Neuronal stem cell (in vitro differentiated cells): ENCODE measurements at regions not wholly inside any gene's neighbourhood (a gene's known extent, or its start where the extent isn't known, plus 50 kb on each side); places are given as distances from the start of the nearest gene placed in this dataset.

Experiments
- DNase-seq: peaks from one replicate; pipeline ENCODE4 v3.0.0-alpha.2; 2013; ENCODE audit warnings: low spot score
- H2AFZ ChIP-seq: one replicate; pipeline ENCODE4 v1.6.1; 2013; ENCODE audit warnings: mild to moderate bottlenecking, low read length, inconsistent platforms
- H2AK5ac ChIP-seq: 2 replicates; pipeline ENCODE4 v1.6.1; 2013; ENCODE audit warnings: low read depth, mild to moderate bottlenecking, inconsistent platforms, low read length, moderate library complexity, mixed read lengths
- H2BK120ac ChIP-seq: 2 replicates; pipeline ENCODE4 v1.6.1; 2013; ENCODE audit warnings: low read depth, mild to moderate bottlenecking, inconsistent platforms, low read length, moderate library complexity, mixed read lengths
- H2BK12ac ChIP-seq: one replicate; pipeline ENCODE4 v1.6.1; 2013; ENCODE audit warnings: low read length, inconsistent platforms
- H2BK15ac ChIP-seq: 2 replicates; pipeline ENCODE4 v1.6.1; 2013; ENCODE audit warnings: mild to moderate bottlenecking, low read length, inconsistent platforms, mixed read lengths
- H2BK5ac ChIP-seq: one replicate; pipeline ENCODE4 v1.6.1; 2013; ENCODE audit warnings: inconsistent platforms, mild to moderate bottlenecking, low read length, moderate library complexity
- H3K14ac ChIP-seq: one replicate; pipeline ENCODE4 v1.6.1; 2013; ENCODE audit warnings: low read length, inconsistent platforms
- H3K18ac ChIP-seq: 2 replicates; pipeline ENCODE4 v1.6.1; 2013; ENCODE audit warnings: low read length, inconsistent platforms
- H3K23ac ChIP-seq: 2 replicates; pipeline ENCODE4 v1.6.1; 2013; ENCODE audit warnings: low read depth, mild to moderate bottlenecking, mixed read lengths, low read length, inconsistent platforms; ENCODE audit not compliant: poor library complexity
- H3K27ac ChIP-seq: replicated peaks from 3 replicates; pipeline ENCODE4 v1.5.1; 2013; ENCODE audit warnings: low read length, inconsistent platforms
- H3K27me3 ChIP-seq, 3 experiments: 2 replicates each; pipeline ENCODE4 v1.6.1; 2013; ENCODE audit warnings: low read length in 3 of 3, mild to moderate bottlenecking in 2 of 3, inconsistent platforms in 1 of 3, low read depth in 1 of 3, mixed read lengths in 1 of 3, moderate library complexity in 1 of 3; ENCODE audit not compliant: control insufficient read depth in 3 of 3, insufficient read depth in 3 of 3
- H3K36me3 ChIP-seq, 2 donors: replicated peaks in 1 of 2; 2 replicates each; pipeline ENCODE4 v1.6.1; 2013; ENCODE audit warnings: low read length in 2 of 2; ENCODE audit not compliant: control insufficient read depth in 2 of 2, insufficient read depth in 2 of 2
- H3K4ac ChIP-seq: 2 replicates; pipeline ENCODE4 v1.6.1; 2013; ENCODE audit warnings: inconsistent platforms, mild to moderate bottlenecking, low read length, moderate library complexity
- H3K4me1 ChIP-seq, 2 donors: 1 replicate in 1 of 2; 2 replicates in 1 of 2; pipeline ENCODE4 v1.6.1; 2013; ENCODE audit warnings: low read length in 2 of 2, low read depth in 1 of 2; ENCODE audit not compliant: control insufficient read depth in 2 of 2, insufficient read depth in 1 of 2
- H3K4me2 ChIP-seq: one replicate; pipeline ENCODE4 v1.6.1; 2013; ENCODE audit warnings: mild to moderate bottlenecking, low read length, inconsistent platforms; ENCODE audit not compliant: insufficient read depth, poor library complexity, severe bottlenecking
- H3K4me3 ChIP-seq, 2 donors: 2 replicates each; pipeline ENCODE4 v1.5.1; 2013; ENCODE audit warnings: low read length in 2 of 2, mild to moderate bottlenecking in 2 of 2, inconsistent platforms in 1 of 2, moderate library complexity in 1 of 2
- H3K79me1 ChIP-seq: one replicate; pipeline ENCODE4 v1.6.1; 2013; ENCODE audit warnings: low read depth, mild to moderate bottlenecking, inconsistent platforms, low read length, moderate library complexity
- H3K9ac ChIP-seq: one replicate; pipeline ENCODE4 v1.6.1; 2013; ENCODE audit warnings: mild to moderate bottlenecking, low read depth, low read length, inconsistent platforms; ENCODE audit not compliant: poor library complexity
- H3K9me3 ChIP-seq, 2 donors: replicated peaks in 1 of 2; 2 replicates each; pipeline versions ENCODE3 to v1.6.1; 2013; ENCODE audit warnings: low read length in 2 of 2, mild to moderate bottlenecking in 2 of 2, inconsistent platforms in 1 of 2, low read depth in 1 of 2, mixed read lengths in 1 of 2, moderate library complexity in 1 of 2; ENCODE audit not compliant: control insufficient read depth in 2 of 2, insufficient read depth in 1 of 2
- H4K8ac ChIP-seq: one replicate; pipeline ENCODE4 v1.6.1; 2013; ENCODE audit warnings: low read depth, mild to moderate bottlenecking, inconsistent platforms, low read length, moderate library complexity
- H4K91ac ChIP-seq: one replicate; pipeline ENCODE4 v1.6.1; 2013; ENCODE audit warnings: low read length, low read depth, mild to moderate bottlenecking, inconsistent platforms; ENCODE audit not compliant: poor library complexity
- WGBS, 2 donors: extraction: QIAGEN DNeasy Blood & Tissue Kit; methylation state at CpG; one replicate each; pipeline ENCODE4 v1.1.7; 2013; ENCODE audit warnings: missing lambda C conversion rate in 2 of 2, mixed read lengths in 1 of 2; ENCODE audit not compliant: insufficient read length in 2 of 2, insufficient replicate concordance in 1 of 2; ENCODE audit errors: extremely low coverage in 2 of 2; 5-methylcytosine and 5-hydroxymethylcytosine counted together

GRCh38 chr1:38778521-38778920 is 81.1 kb downstream of the RRAGC start:
- no peak overlapping the region for H3K14ac ChIP-seq
- no peak overlapping the region for H2BK15ac ChIP-seq
- no peak overlapping the region for H2BK5ac ChIP-seq
- H3K27ac ChIP-seq, result no peak overlapping the region
- no peak overlapping the region for H2AFZ ChIP-seq
- peaks cover 6 to 10% of the 10 kb centered on the region in 2 donors for H3K4me1 ChIP-seq
- H3K9ac ChIP-seq, result no peak overlapping the region
- no peak overlapping the region for H3K4me3 ChIP-seq
- no CpG with 5 or more reads among the region's 1 CpG for WGBS, 2 donors
- H2BK12ac ChIP-seq, result no peak overlapping the region
- no peak for DNase-seq
- H2BK120ac ChIP-seq, result no peak overlapping the region
- no peak overlapping the region for H3K4ac ChIP-seq
- H3K23ac ChIP-seq, result no peak overlapping the region
- no peak overlapping the region for H3K4me2 ChIP-seq
- H4K8ac ChIP-seq, result no peak overlapping the region
- H3K9me3 ChIP-seq, result no peaks in the 10 kb centered on the region
- H2AK5ac ChIP-seq, result no peak overlapping the region
- H3K36me3 ChIP-seq, result no peaks in the 10 kb centered on the region
- H3K79me1 ChIP-seq, result no peaks in the 10 kb centered on the region
- no peak overlapping the region for H3K18ac ChIP-seq
- no peak overlapping the region for H4K91ac ChIP-seq
- peaks cover 0 to 16% (median 0%) of the 10 kb centered on the region in 3 experiments for H3K27me3 ChIP-seq

GRCh38 chr1:38778051-38778450 is 81.5 kb downstream of the RRAGC start:
- Histone ChIP-seq H3K4ac (no peak overlapping the region), H2BK5ac (no peak overlapping the region), H3K14ac (no peak overlapping the region), H3K18ac (no peak overlapping the region), H3K9me3 (no peaks in the 10 kb centered on the region), H3K79me1 (no peaks in the 10 kb centered on the region), H2BK12ac (no peak overlapping the region), H4K8ac (no peak overlapping the region), H2BK15ac (no peak overlapping the region), H3K27ac (no peak overlapping the region), H3K9ac (no peak overlapping the region), H2AK5ac (no peak overlapping the region), H3K4me1 (peaks cover 6 to 10% of the 10 kb centered on the region in 2 donors), H3K4me3 (no peak overlapping the region), H3K27me3 (peaks cover 0 to 16% (median 0%) of the 10 kb centered on the region in 3 experiments), H2BK120ac (no peak overlapping the region), H2AFZ (no peak overlapping the region), H3K4me2 (no peak overlapping the region), H3K23ac (no peak overlapping the region), H3K36me3 (no peaks in the 10 kb centered on the region), H4K91ac (no peak overlapping the region)
- no peak for DNase-seq
- no CpG with 5 or more reads among the region's 2 CpGs for WGBS, 2 donors

DNA sequence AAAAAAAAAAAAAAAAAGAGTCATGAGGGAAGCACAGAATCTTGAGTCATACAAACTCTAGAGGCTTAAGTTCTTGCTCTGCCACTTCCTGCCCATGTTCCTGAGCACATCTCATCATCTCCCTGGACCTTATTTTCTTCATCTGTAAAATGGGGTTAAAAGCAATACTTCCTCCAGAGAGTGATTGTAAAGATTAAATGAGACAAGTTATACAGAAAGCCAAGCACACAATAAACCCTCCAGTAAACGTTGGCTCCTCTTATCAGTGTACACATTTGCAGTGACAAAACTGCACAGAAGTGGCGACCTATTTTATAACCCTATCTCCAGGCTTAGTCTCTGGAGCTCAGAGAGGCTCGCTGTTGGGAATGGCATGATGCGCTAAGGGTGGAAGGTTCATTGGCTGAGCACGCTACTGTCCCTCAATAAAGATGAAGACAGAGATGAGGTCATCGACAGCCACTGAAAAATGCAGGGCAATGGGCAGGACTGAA is 82.1 kb downstream of the RRAGC start:
- no peak overlapping the region for H3K14ac ChIP-seq
- DNase-seq, result no peak
- no peak overlapping the region for H4K8ac ChIP-seq
- H3K27ac ChIP-seq, result no peak overlapping the region
- peaks cover 6% of the 10 kb centered on the region in 2 donors for H3K4me1 ChIP-seq
- no peak overlapping the region for H3K9ac ChIP-seq
- H2BK5ac ChIP-seq, result no peak overlapping the region
- no peak overlapping the region for H2BK15ac ChIP-seq
- no peak overlapping the region for H3K4ac ChIP-seq
- no CpG with 5 or more reads among the region's 6 CpGs for whole genome bisulfite sequencing, 2 donors
- H3K27me3 ChIP-seq, result peaks cover 0 to 16% (median 0%) of the 10 kb centered on the region in 3 experiments
- no peak overlapping the region for H2BK12ac ChIP-seq
- H2BK120ac ChIP-seq, result no peak overlapping the region
- no peak overlapping the region for H3K23ac ChIP-seq
- H4K91ac ChIP-seq, result no peak overlapping the region
- H3K4me3 ChIP-seq, result no peak overlapping the region
- no peak overlapping the region for H3K4me2 ChIP-seq
- no peak overlapping the region for H3K18ac ChIP-seq
- H2AFZ ChIP-seq, result no peak overlapping the region
- no peaks in the 10 kb centered on the region for H3K9me3 ChIP-seq
- no peaks in the 10 kb centered on the region for H3K36me3 ChIP-seq
- H2AK5ac ChIP-seq, result no peak overlapping the region
- no peaks in the 10 kb centered on the region for H3K79me1 ChIP-seq

DNA sequence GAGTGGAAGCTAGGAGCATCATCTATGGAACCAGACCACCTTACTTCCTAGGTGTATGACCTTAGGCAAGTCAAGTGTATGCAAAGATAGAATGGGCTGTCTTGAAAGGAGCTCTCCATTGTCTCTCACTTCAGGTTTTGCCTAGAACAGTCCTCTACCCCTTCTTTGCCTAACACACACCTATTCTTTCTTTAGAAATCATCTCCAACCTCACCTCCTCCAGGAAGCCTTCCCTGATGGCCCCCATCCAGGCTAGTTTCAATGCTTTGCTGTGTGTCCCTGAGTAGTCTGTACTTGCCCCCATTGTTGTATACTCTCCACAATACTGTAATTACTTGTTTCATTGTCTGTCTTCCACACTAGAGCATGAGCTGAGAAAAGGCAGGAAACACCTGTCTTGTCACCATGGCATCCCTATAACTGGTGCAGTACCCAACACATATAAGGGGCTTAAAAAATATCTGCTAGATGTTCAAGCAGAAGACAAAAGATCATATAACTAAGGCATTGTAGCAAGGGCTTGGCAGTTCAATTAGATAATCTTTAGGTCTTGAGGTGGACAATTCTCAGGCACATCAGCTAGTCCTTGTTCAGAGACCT is 83.0 kb downstream of the RRAGC start:
- Histone ChIP-seq H3K23ac (no peak overlapping the region), H4K91ac (no peak overlapping the region), H3K9ac (no peak overlapping the region), H2BK12ac (no peak overlapping the region), H2BK120ac (no peak overlapping the region), H2BK15ac (no peak overlapping the region), H3K14ac (no peak overlapping the region), H3K36me3 (no peaks in the 10 kb centered on the region), H3K27me3 (peaks cover 0 to 14% (median 0%) of the 10 kb centered on the region in 3 experiments), H4K8ac (no peak overlapping the region), H3K4me3 (no peak overlapping the region), H2BK5ac (no peak overlapping the region), H3K9me3 (no peaks in the 10 kb centered on the region), H2AK5ac (no peak overlapping the region), H3K4me2 (no peak overlapping the region), H3K4me1 (peaks cover 0 to 8% of the 10 kb centered on the region in 2 donors), H3K18ac (no peak overlapping the region), H3K4ac (no peak overlapping the region), H3K27ac (no peak overlapping the region), H3K79me1 (no peaks in the 10 kb centered on the region), H2AFZ (no peak overlapping the region)
- DNase-seq, result no peak
